ENCODE measurements at regions not wholly inside any gene's neighbourhood (a gene's known extent, or its start where the extent isn't known, plus 50 kb on each side); places are given as distances from the start of the nearest gene placed in this dataset.

- ChIA-PET CTCF (interaction anchor here (0.6 to 2.0 kb wide), 6 partner anchors 11 to 328 kb away, joined by 3 to 8 read pairs (median 6); partner anchors contain the start of gene ARHGAP5), POLR2A (interaction anchor here (0.6 to 1.2 kb wide), 2 partner anchors 120 to 328 kb away, joined by 4 to 5 read pairs; no protein-coding TSS in a partner anchor)
- ATAC-seq (ENCODE audit: poor library complexity) (no peak), DNase-seq (no peak)
- no peaks in the 10 kb centered on the region for H3K36me3 ChIP-seq (ENCODE audit: insufficient read depth, low read length)
- H3K36me3 Mint-ChIP-seq (ENCODE audit: low read depth), result no peaks in the 10 kb centered on the region
- H3K4me1 Mint-ChIP-seq (ENCODE audit: low read depth), result peaks cover 11% of the 10 kb centered on the region
- no peak overlapping the region for H3K4me3 Mint-ChIP-seq
- no peak for TF ChIP-seq CTCF (IDR thresholded peaks at IDR 0.05)
- H3K27ac ChIP-seq (ENCODE audit: low read depth in 1 of 2, low read length in 2 of 2), result no peak overlapping the region
- no peaks in the 10 kb centered on the region for H3K4me1 ChIP-seq (ENCODE audit: insufficient read depth, low read length)
- H3K4me3 ChIP-seq (ENCODE audit: low read length), result no peak overlapping the region
- no peaks in the 10 kb centered on the region for H3K9me3 Mint-ChIP-seq
- no peaks in the 10 kb centered on the region for H3K27me3 ChIP-seq (ENCODE audit: control insufficient read depth in 1 of 2, insufficient read depth in 2 of 2, low read length in 2 of 2)
- intact Hi-C loops (cut with DNase I, micrococcal nuclease), result loop anchor here (1.0 to 10.0 kb wide), 4 partner anchors 146 to 412 kb away; partner anchors contain the start of genes RNU6-7 (in 1 of the 2) and RNU6-8 (in 1 of the 2)
- peak overlapping the region; percentile 32 for H3K27ac Mint-ChIP-seq
- no peaks in the 10 kb centered on the region for H3K9me3 ChIP-seq (ENCODE audit: control insufficient read depth in 1 of 2, insufficient read depth in 1 of 2, low read length in 2 of 2)
- H3K27me3 Mint-ChIP-seq, result no peaks in the 10 kb centered on the region
Measured at GRCh38 chr14:31926652-31927347, 150.3 kb upstream of the ARHGAP5 start.

GRCh38 chr14:31927348-31927832, 149.7 kb upstream of the ARHGAP5 start:
- ATAC-seq (ENCODE audit: poor library complexity) (peak; percentile 65), DNase-seq (peak in 2 of 14 experiments; percentile 15 to 21)
- Mint-ChIP-seq H3K27ac (peak overlapping the region; percentile 32), H3K9me3 (no peaks in the 10 kb centered on the region), H3K4me1 (ENCODE audit: low read depth) (peaks cover 11% of the 10 kb centered on the region), H3K27me3 (no peaks in the 10 kb centered on the region), H3K4me3 (no peak overlapping the region), H3K36me3 (ENCODE audit: low read depth) (no peaks in the 10 kb centered on the region)
- H3K9me3 ChIP-seq (ENCODE audit: control insufficient read depth in 1 of 2, insufficient read depth in 1 of 2, low read length in 2 of 2), result no peaks in the 10 kb centered on the region
- H3K36me3 ChIP-seq (ENCODE audit: insufficient read depth, low read length), result no peaks in the 10 kb centered on the region
- CTCF ChIA-PET, result interaction anchor here (1.2 to 2.0 kb wide), 4 partner anchors 14 to 327 kb away, joined by 3 to 8 read pairs (median 7); no protein-coding TSS in a partner anchor
- H3K4me3 ChIP-seq (ENCODE audit: low read length), result no peak overlapping the region
- intact Hi-C loops (cut with DNase I, micrococcal nuclease), result loop anchor here (2.0 to 10.0 kb wide), 3 partner anchors 145 to 413 kb away; partner anchors contain the start of genes RNU6-7 (in 1 of the 2) and RNU6-8 (in 1 of the 2)
- no peak for TF ChIP-seq CTCF (IDR thresholded peaks at IDR 0.05)
- POLR2A ChIA-PET, result interaction anchor here (1.2 kb wide), 1 partner anchor 327 kb away, joined by 4 read pairs; no protein-coding TSS in a partner anchor
- no peaks in the 10 kb centered on the region for H3K4me1 ChIP-seq (ENCODE audit: insufficient read depth, low read length)
- H3K27me3 ChIP-seq (ENCODE audit: control insufficient read depth in 1 of 2, insufficient read depth in 2 of 2, low read length in 2 of 2), result no peaks in the 10 kb centered on the region
- peak overlapping the region in 1 of 2 donors; percentile 2 for H3K27ac ChIP-seq (ENCODE audit: low read depth in 1 of 2, low read length in 2 of 2)

- no peak overlapping the region for H3K4me3 Mint-ChIP-seq
- intact Hi-C loops (cut with DNase I, micrococcal nuclease), result no loop called here
Measured at GRCh38 chr14:31930070-31930469, 147.0 kb upstream of the ARHGAP5 start.

More at GRCh38 chr14:31930070-31930469, 147.0 kb upstream of the ARHGAP5 start:
- H3K36me3 Mint-ChIP-seq (ENCODE audit: low read depth), result no peaks in the 10 kb centered on the region
- H3K27ac Mint-ChIP-seq, result no peak overlapping the region
- CTCF ChIA-PET, result no interaction called here
- ATAC-seq (ENCODE audit: poor library complexity) (no peak), DNase-seq (no peak)
- no peaks in the 10 kb centered on the region for H3K4me1 ChIP-seq (ENCODE audit: insufficient read depth, low read length)
- TF ChIP-seq CTCF (IDR thresholded peaks at IDR 0.05), result no peak
- no peaks in the 10 kb centered on the region for H3K36me3 ChIP-seq (ENCODE audit: insufficient read depth, low read length)
- H3K27me3 Mint-ChIP-seq, result no peaks in the 10 kb centered on the region
- H3K27ac ChIP-seq (ENCODE audit: low read depth in 1 of 2, low read length in 2 of 2), result no peak overlapping the region
- H3K4me1 Mint-ChIP-seq (ENCODE audit: low read depth), result peaks cover 11% of the 10 kb centered on the region
- no peaks in the 10 kb centered on the region for H3K27me3 ChIP-seq (ENCODE audit: control insufficient read depth in 1 of 2, insufficient read depth in 2 of 2, low read length in 2 of 2)
- POLR2A ChIA-PET, result no interaction called here
- H3K9me3 Mint-ChIP-seq, result no peaks in the 10 kb centered on the region
- no peak overlapping the region for H3K4me3 ChIP-seq (ENCODE audit: low read length)
- no peaks in the 10 kb centered on the region for H3K9me3 ChIP-seq (ENCODE audit: control insufficient read depth in 1 of 2, insufficient read depth in 1 of 2, low read length in 2 of 2)

All from CD4-positive, alpha-beta T cell (primary cell).